ENCODE measurements at regions not wholly inside any gene's neighbourhood (a gene's known extent, or its start where the extent isn't known, plus 50 kb on each side); places are given as distances from the start of the nearest gene placed in this dataset.

GRCh38 chr13:44746690-44747089 is 170.6 kb upstream of the TSC22D1 start:
- no peak overlapping the region for H3K4me3 ChIP-seq (ENCODE audit: low read depth, low read length)
- no peak for TF ChIP-seq CTCF (conservative IDR thresholded peaks at IDR 0.05; ENCODE audit: low read depth, low read length)
- DNase-seq (ENCODE audit: low read depth): no peak

GRCh38 chr13:44744880-44745633 is 168.9 kb upstream of the TSC22D1 start:
- TF ChIP-seq CTCF (conservative IDR thresholded peaks at IDR 0.05; ENCODE audit: low read depth, low read length): no peak
- DNase-seq (ENCODE audit: low read depth): no peak
- no peak overlapping the region for H3K4me3 ChIP-seq (ENCODE audit: low read depth, low read length)

GRCh38 chr13:44739539-44739938 is 163.4 kb upstream of the TSC22D1 start:
- DNase-seq (ENCODE audit: low read depth): no peak
- no peak overlapping the region for H3K4me3 ChIP-seq (ENCODE audit: low read depth, low read length)
- TF ChIP-seq CTCF (conservative IDR thresholded peaks at IDR 0.05; ENCODE audit: low read depth, low read length): no peak

GRCh38 chr13:44739120-44739519 is 163.0 kb upstream of the TSC22D1 start:
- H3K4me3 ChIP-seq (ENCODE audit: low read depth, low read length): no peak overlapping the region
- TF ChIP-seq CTCF (conservative IDR thresholded peaks at IDR 0.05; ENCODE audit: low read depth, low read length): no peak
- no peak for DNase-seq (ENCODE audit: low read depth)

- DNase-seq (ENCODE audit: low read depth): no peak
- H3K4me3 ChIP-seq (ENCODE audit: low read depth, low read length): no peak overlapping the region
- TF ChIP-seq CTCF (conservative IDR thresholded peaks at IDR 0.05; ENCODE audit: low read depth, low read length): no peak
Measured at GRCh38 chr13:44738463-44738862, 162.3 kb upstream of the TSC22D1 start.

- DNase-seq (ENCODE audit: low read depth): no peak
- H3K4me3 ChIP-seq (ENCODE audit: low read depth, low read length): no peak overlapping the region
- no peak for TF ChIP-seq CTCF (conservative IDR thresholded peaks at IDR 0.05; ENCODE audit: low read depth, low read length)
Measured at GRCh38 chr13:44735806-44736205, 159.7 kb upstream of the TSC22D1 start.

GRCh38 chr13:44734201-44734707 is 158.1 kb upstream of the TSC22D1 start:
- no peak for DNase-seq (ENCODE audit: low read depth)
- no peak overlapping the region for H3K4me3 ChIP-seq (ENCODE audit: low read depth, low read length)
- no peak for TF ChIP-seq CTCF (conservative IDR thresholded peaks at IDR 0.05; ENCODE audit: low read depth, low read length)
